Left forelimb (tissue), 1 donor: ENCODE measurements at regions not wholly inside any gene's neighbourhood (a gene's known extent, or its start where the extent isn't known, plus 50 kb on each side); places are given as distances from the start of the nearest gene placed in this dataset.

Experiments
- DNase-seq: peaks from one replicate; pipeline ENCODE4 v3.0.0-alpha.2; 2018; ENCODE audit warnings: low spot score

GRCh38 chr5:99721506-99721905 is 792.7 kb upstream of the CHD1 start:
- no peak for DNase-seq

DNA sequence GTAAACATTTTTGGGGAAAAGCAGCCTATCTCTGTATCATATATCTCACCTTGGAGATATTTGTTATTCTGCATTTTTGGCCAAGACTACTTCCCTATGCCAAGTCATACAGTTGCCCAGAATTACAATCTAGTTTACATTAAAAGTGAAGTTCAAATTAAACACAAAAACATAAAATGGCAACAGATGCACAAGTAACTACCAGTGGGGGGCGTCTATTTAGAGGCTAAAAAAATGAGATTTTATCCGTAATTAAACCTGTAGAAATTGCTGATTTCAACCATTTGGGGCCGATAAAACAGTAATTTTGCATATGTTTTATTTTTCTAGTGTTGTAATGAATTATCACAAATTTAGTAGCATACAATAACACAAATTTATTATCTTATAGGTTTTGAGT is 787.1 kb upstream of the CHD1 start:
- DNase-seq: no peak

DNA sequence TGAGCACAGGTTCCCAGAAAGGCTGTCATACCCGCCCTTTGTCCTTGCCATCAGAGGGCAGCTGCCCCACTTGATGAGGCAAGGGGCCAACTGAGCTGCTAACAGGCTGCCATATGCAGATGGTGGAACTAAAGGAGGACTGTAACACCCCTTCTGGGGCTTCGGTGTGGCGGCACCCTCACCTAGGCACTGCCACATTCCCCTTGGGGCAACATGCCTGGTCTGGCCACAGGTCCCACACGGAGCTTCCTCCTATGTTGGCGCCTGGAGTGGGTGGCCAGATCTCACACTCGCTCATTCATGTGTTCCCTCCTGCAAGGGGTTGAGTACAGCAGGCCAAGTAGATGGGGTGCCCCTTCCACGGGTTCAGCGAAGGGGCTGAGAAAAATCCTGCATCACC is 777.4 kb upstream of the CHD1 start:
- no peak for DNase-seq

- DNase-seq: no peak
These were observed 773.8 kb upstream of the CHD1 start for GRCh38 chr5:99702565-99702964.

- no peak for DNase-seq
These were observed 766.1 kb upstream of the CHD1 start for GRCh38 chr5:99694884-99695283.

- no peak for DNase-seq
These were observed 757.7 kb upstream of the CHD1 start for GRCh38 chr5:99686538-99686937.

- DNase-seq: no peak
These were observed 747.2 kb upstream of the CHD1 start for GRCh38 chr5:99675974-99676373.

- no peak for DNase-seq
These were observed 745.3 kb upstream of the CHD1 start for GRCh38 chr5:99674101-99674500.

DNA sequence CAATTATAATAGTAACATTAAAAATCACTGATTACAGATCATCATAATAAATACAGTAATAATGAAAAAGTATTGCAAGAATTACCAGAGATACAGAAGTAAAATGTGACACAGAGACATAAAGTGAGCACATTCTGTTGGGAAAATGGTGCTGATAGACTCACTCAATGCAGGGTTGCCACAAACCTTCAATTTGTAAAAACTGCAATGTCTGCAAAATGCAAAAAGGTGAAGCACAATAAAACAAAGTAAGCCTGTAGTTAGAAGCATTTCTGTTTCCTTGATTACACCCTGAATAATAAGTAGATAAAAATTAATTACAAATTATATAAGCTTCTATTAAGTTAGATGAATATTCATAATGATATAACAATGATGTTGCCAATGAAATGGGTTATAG is 736.2 kb upstream of the CHD1 start:
- no peak for DNase-seq

- DNase-seq: no peak
These were observed 722.5 kb upstream of the CHD1 start for GRCh38 chr5:99651298-99651697.

DNA sequence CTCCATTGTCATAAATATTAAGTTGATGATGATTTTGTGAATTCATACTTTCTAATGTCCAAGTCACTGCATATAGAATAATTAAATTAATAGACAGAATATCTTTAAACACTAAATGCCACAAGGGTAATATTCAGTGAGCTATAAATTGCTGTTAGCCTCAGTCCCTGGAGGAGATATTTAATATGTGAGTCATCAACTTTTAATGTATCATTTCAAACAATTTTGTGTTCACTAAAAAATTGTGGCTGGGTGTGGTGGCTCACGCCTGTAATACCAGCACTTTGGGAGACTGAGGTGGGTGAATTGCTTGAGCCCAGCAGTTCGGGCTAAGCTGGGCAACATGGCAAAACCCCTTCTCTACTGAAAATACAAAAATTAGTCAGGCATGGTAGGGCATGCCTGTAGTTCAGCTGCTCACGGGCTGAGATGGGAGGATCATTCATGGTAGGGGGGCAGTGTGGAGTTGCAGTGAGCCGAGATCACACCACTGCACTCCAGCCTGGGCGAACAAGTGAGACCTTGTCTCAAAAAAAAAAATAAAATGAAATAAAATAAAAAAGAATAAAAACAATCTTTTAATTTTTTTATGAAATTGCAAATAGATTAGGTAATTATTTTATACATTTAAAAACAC is 717.3 kb upstream of the CHD1 start:
- DNase-seq: no peak

DNA sequence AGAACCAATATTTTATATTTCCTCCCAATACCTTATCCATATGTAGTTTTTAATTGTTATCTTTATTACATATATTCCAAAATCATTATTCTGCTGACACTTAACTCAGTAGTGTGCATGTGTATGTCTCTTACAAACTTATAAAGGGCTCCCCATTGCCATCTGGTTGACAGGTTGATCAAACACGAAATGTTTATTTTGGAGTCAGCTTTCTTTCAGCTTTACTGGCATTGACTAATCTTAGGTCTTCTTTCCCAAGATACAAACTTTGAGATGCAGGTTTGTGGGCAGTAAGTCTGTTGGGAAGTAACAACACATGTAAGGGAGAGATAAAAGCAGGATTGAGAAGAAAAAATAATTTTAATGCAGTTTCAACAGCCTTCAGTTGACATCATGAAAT is 716.0 kb upstream of the CHD1 start:
- DNase-seq: no peak

DNA sequence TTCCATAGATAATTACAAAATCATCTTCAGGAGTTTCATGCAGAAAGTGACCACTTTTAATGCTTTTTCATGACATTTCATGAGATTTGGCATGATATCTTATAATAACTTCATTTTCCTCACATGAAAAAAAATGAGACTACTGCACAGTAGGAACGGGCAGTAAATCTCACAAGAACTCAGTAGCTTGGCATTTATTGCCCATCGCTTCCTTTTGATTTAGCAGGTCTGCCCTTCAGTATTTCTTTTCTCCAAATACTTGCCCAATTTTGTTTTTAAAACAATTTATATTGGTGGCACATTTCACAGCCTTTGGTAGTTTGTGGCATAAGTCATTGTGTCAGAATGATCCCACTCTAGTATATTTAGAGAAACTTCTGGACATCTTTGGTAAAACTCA is 711.8 kb upstream of the CHD1 start:
- DNase-seq: no peak

GRCh38 chr5:99639905-99640304 is 711.1 kb upstream of the CHD1 start:
- DNase-seq: no peak

DNA sequence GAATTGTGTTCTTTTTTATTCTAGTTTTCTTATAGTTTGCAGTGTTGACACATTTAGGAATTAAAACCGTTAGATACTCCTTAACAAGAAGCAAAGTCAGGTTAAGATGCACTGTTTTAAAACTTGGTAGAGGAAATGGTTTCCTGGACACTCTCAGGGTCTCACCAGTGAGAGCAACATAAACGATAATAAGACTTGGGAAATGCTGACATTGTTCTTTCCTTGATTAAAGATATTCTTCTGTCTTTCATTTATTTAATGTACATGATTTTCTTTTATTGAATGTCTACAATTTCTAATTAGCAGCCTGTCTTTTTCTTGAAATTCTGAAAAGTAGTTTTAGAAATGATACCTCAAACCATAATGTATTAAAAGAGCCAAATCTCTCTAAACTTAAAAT is 707.9 kb upstream of the CHD1 start:
- no peak for DNase-seq

- no peak for DNase-seq
These were observed 693.2 kb upstream of the CHD1 start for GRCh38 chr5:99621772-99622681.

DNA sequence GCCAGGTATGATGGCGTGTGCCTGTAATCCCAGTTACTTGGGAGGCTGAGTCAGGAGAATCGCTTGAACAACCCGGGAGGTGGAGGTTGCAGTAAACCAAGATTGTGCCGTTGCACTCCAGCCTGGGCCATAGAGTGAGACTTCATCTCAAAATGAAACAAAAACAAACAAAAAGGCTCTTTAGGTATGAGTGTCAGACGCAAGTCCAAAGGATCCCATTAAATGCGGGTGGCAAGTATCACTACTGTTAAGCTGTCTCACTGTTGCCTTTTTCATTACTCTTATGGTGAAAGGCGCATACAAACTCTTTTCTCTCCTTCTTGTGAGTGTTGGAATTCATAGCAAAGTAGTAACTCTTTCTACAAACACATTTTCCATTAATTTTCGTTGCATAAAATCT is 688.5 kb upstream of the CHD1 start:
- no peak for DNase-seq

DNA sequence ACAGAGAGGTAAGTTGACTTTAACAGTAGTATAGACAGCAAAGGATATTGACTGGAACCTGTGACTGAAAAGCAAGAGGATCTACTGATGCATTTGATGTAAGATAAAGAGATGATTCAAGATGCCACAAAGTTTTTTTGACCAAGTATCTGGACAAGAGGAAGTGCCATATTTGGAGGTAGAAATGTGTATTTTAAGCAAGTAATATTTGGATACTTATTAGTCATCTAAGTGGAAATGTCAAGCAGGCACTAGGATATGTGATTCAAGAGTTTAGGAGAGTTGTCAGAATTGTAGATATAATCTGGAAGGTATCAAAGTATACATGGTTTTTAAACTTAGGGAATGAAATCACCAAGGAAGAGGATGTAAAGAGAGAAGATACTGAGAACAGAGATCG is 686.1 kb upstream of the CHD1 start:
- no peak for DNase-seq

GRCh38 chr5:99607124-99607523 is 678.3 kb upstream of the CHD1 start:
- no peak for DNase-seq

DNA sequence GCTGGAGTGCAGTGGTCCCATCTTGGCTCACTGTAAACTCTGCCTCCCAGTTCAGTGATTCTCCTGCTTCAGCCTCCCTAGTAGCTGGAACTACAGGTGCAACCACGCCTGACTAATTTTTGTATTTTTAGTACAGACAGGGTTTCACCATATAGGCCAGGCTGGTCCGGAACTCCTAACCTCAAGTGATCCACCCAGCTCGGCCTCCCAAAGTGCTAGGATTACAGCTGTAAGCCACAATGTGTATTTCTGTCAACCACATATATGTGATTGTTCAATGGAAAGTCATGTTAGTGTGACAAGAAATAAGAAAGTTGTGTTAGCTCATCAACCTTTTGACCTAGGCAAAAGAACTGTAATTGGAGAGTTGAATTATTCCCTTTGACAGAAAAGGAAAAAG is 677.1 kb upstream of the CHD1 start:
- no peak for DNase-seq

DNA sequence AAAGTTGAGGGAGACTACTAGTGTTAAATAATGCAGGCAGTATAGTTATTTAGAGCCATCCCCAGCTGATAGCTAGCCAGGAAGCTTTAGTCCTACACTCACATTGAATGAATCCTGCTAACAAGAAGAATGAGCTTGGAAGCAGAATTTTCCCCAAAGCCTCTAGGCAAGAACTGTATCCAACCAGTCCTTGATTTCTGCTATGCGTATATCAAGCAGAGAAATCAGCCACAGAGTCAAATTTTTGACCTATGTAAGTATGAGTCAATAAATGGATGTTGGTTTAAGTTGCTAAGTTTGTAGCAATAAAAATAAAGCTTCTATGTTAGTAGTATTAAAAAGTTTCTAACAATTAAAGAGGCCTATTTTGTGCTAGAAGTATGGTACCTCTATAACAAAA is 672.1 kb upstream of the CHD1 start:
- no peak for DNase-seq

DNA sequence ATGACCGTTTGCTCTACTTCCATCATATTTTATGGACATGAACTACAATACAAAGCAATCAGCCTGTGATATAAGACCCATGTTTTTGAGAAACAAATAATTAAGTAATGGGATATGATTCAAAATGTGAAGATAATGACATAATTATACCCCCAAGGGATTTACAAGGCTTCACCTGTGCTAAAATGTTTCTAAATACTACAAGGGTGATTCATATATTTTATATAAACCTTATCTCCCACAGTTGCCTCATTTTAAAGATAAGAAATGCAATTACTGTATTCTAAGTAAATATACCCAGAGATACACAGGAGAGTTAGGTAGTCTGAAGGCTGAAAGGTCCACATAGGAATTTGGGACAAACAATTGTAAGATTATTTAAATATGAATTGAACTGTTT is 662.0 kb upstream of the CHD1 start:
- DNase-seq: no peak

GRCh38 chr5:99589424-99589823 is 660.6 kb upstream of the CHD1 start:
- no peak for DNase-seq

- DNase-seq: no peak
These were observed 659.2 kb upstream of the CHD1 start for GRCh38 chr5:99587983-99588382.
